Spinal cord (tissue), 9 donors: ENCODE measurements at regions not wholly inside any gene's neighbourhood (a gene's known extent, or its start where the extent isn't known, plus 50 kb on each side); places are given as distances from the start of the nearest gene placed in this dataset.
A peak's percentile ranks its signal among the peaks of the same experiment; 100 is the strongest.

Experiments
- DNase-seq, 6 donors: peaks; one replicate each; pipeline versions ENCODE4 v3.0.0 to v3.0.0-alpha.2; 2013 to 2015; ENCODE audit warnings: low spot score in 6 of 6, low read depth in 4 of 6
- H3K27ac ChIP-seq: one replicate; pipeline ENCODE4 v1.5.1; 2013; ENCODE audit warnings: low read depth, low read length, control low read depth
- H3K27me3 ChIP-seq: one replicate; pipeline ENCODE4 v1.6.1; 2013; ENCODE audit warnings: low read length; ENCODE audit not compliant: control insufficient read depth, insufficient read depth
- H3K36me3 ChIP-seq: one replicate; pipeline ENCODE4 v1.6.1; 2013; ENCODE audit warnings: low read length; ENCODE audit not compliant: control insufficient read depth, insufficient read depth
- H3K4me1 ChIP-seq: one replicate; pipeline ENCODE4 v1.6.1; 2013; ENCODE audit warnings: low read length; ENCODE audit not compliant: control insufficient read depth, insufficient read depth
- H3K4me3 ChIP-seq: one replicate; pipeline ENCODE4 v1.5.1; 2013; ENCODE audit warnings: low read depth, low read length, control low read depth
- H3K9me3 ChIP-seq: one replicate; pipeline ENCODE4 v1.6.1; 2013; ENCODE audit warnings: low read length; ENCODE audit not compliant: control insufficient read depth, insufficient read depth
- WGBS: methylation state at CpG from one replicate; pipeline ENCODE4 v1.1.5; 2013; ENCODE audit warnings: missing lambda C conversion rate; ENCODE audit not compliant: insufficient coverage; 5-methylcytosine and 5-hydroxymethylcytosine counted together
- donor health status: healthy.

GRCh38 chr5:166856791-166857190 lies 1434.7 kb upstream of the WWC1 start:
- no peaks in the 10 kb centered on the region for H3K4me1 ChIP-seq
- no peaks in the 10 kb centered on the region for H3K27me3 ChIP-seq
- H3K36me3 ChIP-seq, result no peaks in the 10 kb centered on the region
- no peak overlapping the region for H3K27ac ChIP-seq
- H3K9me3 ChIP-seq, result no peaks in the 10 kb centered on the region
- peak in 2 of 6 donors; percentile 18 to 43 for DNase-seq
- 65% methylated on average over 2 of the region's 3 CpGs for WGBS
- H3K4me3 ChIP-seq, result no peak overlapping the region

GRCh38 chr5:166860426-166860825 lies 1431.0 kb upstream of the WWC1 start:
- 92% methylated on average over 4 of the region's 5 CpGs for WGBS
- no peaks in the 10 kb centered on the region for H3K9me3 ChIP-seq
- H3K36me3 ChIP-seq, result no peaks in the 10 kb centered on the region
- no peaks in the 10 kb centered on the region for H3K4me1 ChIP-seq
- no peak overlapping the region for H3K27ac ChIP-seq
- H3K4me3 ChIP-seq, result no peak overlapping the region
- no peaks in the 10 kb centered on the region for H3K27me3 ChIP-seq
- DNase-seq, result no peak

GRCh38 chr5:166862581-166862980 lies 1428.9 kb upstream of the WWC1 start:
- H3K4me1 ChIP-seq, result no peaks in the 10 kb centered on the region
- no peak overlapping the region for H3K27ac ChIP-seq
- no peak overlapping the region for H3K4me3 ChIP-seq
- H3K27me3 ChIP-seq, result no peaks in the 10 kb centered on the region
- no peaks in the 10 kb centered on the region for H3K9me3 ChIP-seq
- no peaks in the 10 kb centered on the region for H3K36me3 ChIP-seq
- no peak for DNase-seq
- WGBS, result no CpG with 5 or more reads among the region's 5 CpGs

- H3K4me1 ChIP-seq, result no peaks in the 10 kb centered on the region
- H3K4me3 ChIP-seq, result no peak overlapping the region
- 44% methylated on average over 3 of the region's 6 CpGs for WGBS
- no peaks in the 10 kb centered on the region for H3K27me3 ChIP-seq
- no peaks in the 10 kb centered on the region for H3K9me3 ChIP-seq
- no peak for DNase-seq
- no peak overlapping the region for H3K27ac ChIP-seq
- no peaks in the 10 kb centered on the region for H3K36me3 ChIP-seq
These were observed 1426.2 kb upstream of the WWC1 start for GRCh38 chr5:166865206-166865605.

- Histone ChIP-seq H3K36me3 (no peaks in the 10 kb centered on the region), H3K27me3 (no peaks in the 10 kb centered on the region), H3K27ac (no peak overlapping the region), H3K4me1 (no peaks in the 10 kb centered on the region), H3K4me3 (no peak overlapping the region), H3K9me3 (no peaks in the 10 kb centered on the region)
- no peak for DNase-seq
- 67% methylated on average over 1 of the region's 9 CpGs for WGBS
These were observed 1411.0 kb upstream of the WWC1 start for GRCh38 chr5:166880456-166880855.

- Histone ChIP-seq H3K9me3 (no peaks in the 10 kb centered on the region), H3K4me3 (no peak overlapping the region), H3K27ac (no peak overlapping the region), H3K4me1 (no peaks in the 10 kb centered on the region), H3K36me3 (no peaks in the 10 kb centered on the region), H3K27me3 (no peaks in the 10 kb centered on the region)
- DNase-seq, result peak in 1 of 6 donors; percentile 53
- WGBS, result no CpG with 5 or more reads among the region's 8 CpGs
These were observed 1409.6 kb upstream of the WWC1 start for GRCh38 chr5:166881802-166882201.

- no peak for DNase-seq
- no peaks in the 10 kb centered on the region for H3K36me3 ChIP-seq
- no peak overlapping the region for H3K4me3 ChIP-seq
- no peak overlapping the region for H3K27ac ChIP-seq
- WGBS, result 80% methylated on average over 1 of the region's 4 CpGs
- no peaks in the 10 kb centered on the region for H3K27me3 ChIP-seq
- no peaks in the 10 kb centered on the region for H3K9me3 ChIP-seq
- H3K4me1 ChIP-seq, result no peaks in the 10 kb centered on the region
These were observed 1408.4 kb upstream of the WWC1 start for GRCh38 chr5:166883016-166883415.

GRCh38 chr5:166898166-166898565 lies 1393.3 kb upstream of the WWC1 start:
- Histone ChIP-seq H3K27me3 (no peaks in the 10 kb centered on the region), H3K36me3 (no peaks in the 10 kb centered on the region), H3K4me3 (no peak overlapping the region), H3K4me1 (no peaks in the 10 kb centered on the region), H3K27ac (no peak overlapping the region), H3K9me3 (no peaks in the 10 kb centered on the region)
- WGBS, result no CpG with 5 or more reads among the region's 6 CpGs
- peak in 1 of 6 donors; percentile 58 for DNase-seq

- Histone ChIP-seq H3K4me1 (no peaks in the 10 kb centered on the region), H3K27me3 (no peaks in the 10 kb centered on the region), H3K4me3 (no peak overlapping the region), H3K27ac (no peak overlapping the region), H3K9me3 (no peaks in the 10 kb centered on the region), H3K36me3 (no peaks in the 10 kb centered on the region)
- DNase-seq, result no peak
- WGBS, result 95% methylated on average over 4 of the region's 5 CpGs
These were observed 1392.1 kb upstream of the WWC1 start for GRCh38 chr5:166899343-166899742.

GRCh38 chr5:166904571-166904970 lies 1386.9 kb upstream of the WWC1 start:
- peak in 1 of 6 donors; percentile 79 for DNase-seq
- H3K4me1 ChIP-seq, result no peaks in the 10 kb centered on the region
- no peak overlapping the region for H3K27ac ChIP-seq
- no peak overlapping the region for H3K4me3 ChIP-seq
- WGBS, result 90% methylated on average over 6 of the region's 7 CpGs
- H3K27me3 ChIP-seq, result no peaks in the 10 kb centered on the region
- no peaks in the 10 kb centered on the region for H3K9me3 ChIP-seq
- H3K36me3 ChIP-seq, result no peaks in the 10 kb centered on the region
